8988T (cell line): ENCODE measurements at regions not wholly inside any gene's neighbourhood (a gene's known extent, or its start where the extent isn't known, plus 50 kb on each side); places are given as distances from the start of the nearest gene placed in this dataset.

Experiments
- DNase-seq: peaks from one replicate; pipeline ENCODE4 v3.0.0; 2011

DNA sequence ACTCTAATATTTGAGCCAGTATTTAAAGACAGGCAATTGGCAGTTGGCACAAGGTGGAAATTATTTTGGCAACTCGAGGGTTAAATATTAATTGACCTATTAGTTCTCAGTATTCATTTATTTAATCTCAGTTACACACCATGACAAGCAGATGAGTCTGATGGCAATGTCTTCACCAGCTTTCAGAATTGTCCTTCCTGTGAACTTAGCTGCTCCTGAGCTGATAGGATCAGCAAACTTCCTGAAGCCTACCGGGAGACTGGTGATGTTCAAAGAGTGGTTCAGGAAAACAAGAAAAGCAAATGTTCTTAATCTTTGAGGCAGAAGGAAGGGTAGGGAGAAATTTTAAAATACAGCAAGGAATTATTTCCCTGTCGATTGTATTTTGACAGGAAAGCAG is 522.2 kb downstream of the SOX2 start:
- DNase-seq: no peak

DNA sequence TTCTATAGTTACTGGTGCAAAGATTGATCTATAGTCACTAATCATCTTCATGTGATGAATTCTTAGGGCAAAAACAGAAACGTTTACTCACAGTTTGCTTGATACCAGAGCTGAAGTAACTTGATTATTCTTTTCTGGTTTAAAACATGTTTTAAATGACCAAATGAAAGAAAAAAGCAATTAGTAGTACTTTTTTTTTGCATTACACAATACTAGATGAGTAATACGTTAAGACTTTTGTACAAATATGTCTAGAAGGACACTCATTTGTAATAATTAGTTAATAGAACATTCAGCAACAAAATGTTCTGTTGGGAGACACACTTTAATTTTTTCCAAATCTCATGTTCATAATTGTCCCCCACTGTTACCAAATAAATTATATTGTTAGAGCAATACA is 523.2 kb downstream of the SOX2 start:
- no peak for DNase-seq

GRCh38 chr3:182235504-182235903 is 523.8 kb downstream of the SOX2 start:
- no peak for DNase-seq

- DNase-seq: no peak
These were observed 526.4 kb downstream of the SOX2 start for GRCh38 chr3:182238126-182238525.

DNA sequence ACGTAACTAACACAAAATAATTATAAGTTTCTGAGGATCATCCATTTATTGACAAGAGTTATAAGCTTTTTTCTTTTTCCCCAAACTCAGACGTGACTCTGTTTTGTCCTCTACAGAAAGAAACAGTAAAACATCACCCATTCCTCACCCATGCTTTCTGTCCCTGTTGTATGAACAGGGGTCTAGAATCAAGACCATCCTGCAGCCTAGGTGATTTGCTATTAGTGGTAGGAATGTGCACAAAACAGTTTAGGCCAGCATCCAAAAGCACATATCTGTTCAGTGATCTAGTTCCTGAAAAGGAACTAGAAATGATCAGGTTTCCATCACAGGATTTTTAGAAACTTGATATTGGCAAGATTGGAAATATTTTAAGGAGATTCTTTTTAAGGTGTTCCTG is 527.6 kb downstream of the SOX2 start:
- DNase-seq: no peak

- DNase-seq: no peak
These were observed 528.7 kb downstream of the SOX2 start for GRCh38 chr3:182240474-182240873.

DNA sequence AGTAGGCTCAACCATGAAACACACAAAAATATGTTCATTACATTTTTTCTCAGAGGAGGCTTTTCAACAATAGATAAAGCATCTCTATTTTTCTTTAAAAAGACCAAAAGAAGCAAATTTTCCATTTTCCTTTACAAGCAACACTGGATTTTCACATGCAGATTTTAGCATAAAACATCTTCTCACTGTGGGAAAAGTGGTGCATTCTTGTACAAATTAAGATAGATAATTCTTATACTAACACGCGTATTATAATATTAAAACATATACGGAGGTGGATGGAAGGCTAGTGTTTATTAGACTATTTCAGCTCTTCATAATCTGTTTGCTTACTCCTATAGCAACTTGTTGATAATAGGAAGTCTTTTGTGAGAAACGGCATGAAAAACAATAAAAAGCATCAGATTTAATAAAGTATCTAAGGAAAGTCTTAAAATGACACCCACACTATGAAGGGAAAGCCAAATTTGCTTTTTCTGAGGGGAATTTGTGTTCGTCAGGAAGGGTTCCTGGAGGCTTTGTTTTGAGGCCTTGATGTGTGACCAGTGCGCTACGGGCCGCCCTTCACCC is 529.6 kb downstream of the SOX2 start:
- DNase-seq: no peak

DNA sequence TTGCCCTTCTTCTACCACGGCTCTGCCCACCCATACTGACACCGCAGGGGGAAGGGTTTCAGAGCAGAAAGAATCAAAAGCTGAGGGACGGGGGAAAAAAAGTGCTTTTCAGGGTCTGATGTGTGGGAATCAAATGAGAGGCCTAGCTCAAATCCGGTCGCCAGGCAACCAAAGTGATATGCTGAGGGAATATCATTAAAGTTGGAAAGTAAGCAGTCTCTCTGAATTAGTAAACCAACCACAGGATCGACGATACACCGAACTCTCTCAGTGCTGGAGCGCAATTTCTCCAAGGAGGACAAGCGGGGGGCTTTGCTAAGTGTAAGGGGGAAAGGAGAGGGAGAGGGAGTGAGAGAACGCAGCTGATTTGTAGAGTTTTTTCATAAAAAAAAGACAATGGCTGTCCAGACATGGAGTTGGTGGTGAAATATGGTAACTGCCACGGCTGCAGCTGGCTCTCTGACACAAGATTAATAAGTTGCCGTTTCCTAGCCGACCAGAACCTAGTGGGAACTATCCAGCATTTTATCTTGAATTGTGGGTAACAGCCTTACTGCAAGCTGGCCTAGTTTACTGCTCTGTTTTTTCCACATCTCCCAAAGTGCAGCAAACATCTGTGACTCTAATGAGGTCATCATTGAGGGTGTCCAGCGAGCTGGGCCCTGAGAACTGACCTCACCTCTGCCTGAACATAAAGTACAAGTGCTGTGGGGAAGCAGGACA is 530.2 kb downstream of the SOX2 start:
- no peak for DNase-seq

- no peak for DNase-seq
These were observed 530.8 kb downstream of the SOX2 start for GRCh38 chr3:182242489-182242942.

GRCh38 chr3:182243625-182244024 is 531.9 kb downstream of the SOX2 start:
- DNase-seq: no peak

GRCh38 chr3:182244222-182244971 is 532.7 kb downstream of the SOX2 start:
- no peak for DNase-seq

- DNase-seq: no peak
These were observed 533.3 kb downstream of the SOX2 start for GRCh38 chr3:182245059-182245458.

- no peak for DNase-seq
These were observed 535.1 kb downstream of the SOX2 start for GRCh38 chr3:182246870-182247269.

- DNase-seq: peak; percentile 31
These were observed 536.7 kb downstream of the SOX2 start for GRCh38 chr3:182248349-182248880.

GRCh38 chr3:182252802-182253201 is 540.5 kb upstream of the ATP11B start:
- no peak for DNase-seq

- DNase-seq: no peak
These were observed 538.1 kb upstream of the ATP11B start for GRCh38 chr3:182255158-182255557.

DNA sequence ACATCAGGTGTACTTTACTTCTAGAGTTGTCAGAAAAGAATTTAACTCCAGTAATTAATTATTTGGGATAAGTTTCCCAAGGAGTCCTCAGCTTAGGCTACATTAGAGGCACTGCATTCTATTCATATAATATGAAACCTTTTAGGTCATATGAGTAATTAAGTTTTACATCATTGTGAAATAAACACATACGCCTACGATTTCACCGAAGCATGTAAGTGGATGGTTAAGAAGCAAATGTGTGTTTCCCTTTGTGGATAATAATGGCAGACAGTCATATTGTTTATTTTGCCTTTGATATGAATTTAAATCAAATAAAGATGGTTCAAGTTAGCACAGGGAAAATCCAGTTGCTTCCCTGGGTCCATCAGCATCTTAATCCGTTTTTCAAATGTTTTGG is 535.9 kb upstream of the ATP11B start:
- no peak for DNase-seq

- no peak for DNase-seq
These were observed 534.6 kb upstream of the ATP11B start for GRCh38 chr3:182258538-182259177.

DNA sequence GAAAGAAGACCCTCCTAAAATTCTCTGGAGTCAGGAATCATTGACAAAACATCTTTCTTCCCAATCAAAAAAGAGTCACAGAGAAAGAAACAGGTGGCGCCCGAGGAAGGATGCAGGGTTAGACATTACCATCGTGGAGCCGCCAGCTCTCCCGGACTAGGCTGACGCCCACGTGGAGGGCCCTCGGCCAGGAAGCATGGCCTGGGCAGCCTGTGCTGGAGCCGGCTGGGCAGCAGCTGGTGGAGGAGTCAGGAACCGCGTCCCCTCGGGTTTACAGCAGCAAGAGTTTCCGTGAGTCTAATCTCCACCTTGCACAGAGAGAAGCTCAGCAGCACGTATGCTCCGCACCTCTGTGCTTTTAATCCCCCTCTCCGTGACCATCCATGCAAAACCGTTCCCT is 533.7 kb upstream of the ATP11B start:
- no peak for DNase-seq

DNA sequence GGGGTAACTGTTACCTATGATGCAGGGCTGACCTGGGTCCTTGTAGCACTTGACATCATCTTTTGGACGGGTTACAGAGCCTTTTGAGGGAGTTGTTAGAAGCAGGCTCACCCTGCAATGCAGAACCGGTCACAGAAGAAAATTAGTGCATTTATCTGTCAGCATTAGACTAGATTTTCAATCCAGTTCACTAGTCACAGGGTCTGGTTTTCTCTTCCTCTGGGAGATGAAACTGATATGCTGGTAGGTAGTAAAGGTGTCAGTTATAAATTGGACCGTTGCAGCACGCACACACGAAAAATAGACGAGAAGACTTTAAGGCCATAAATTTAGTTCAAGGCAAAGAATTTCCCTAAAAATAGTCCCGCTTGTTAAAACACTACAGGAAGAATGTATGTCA is 532.3 kb upstream of the ATP11B start:
- no peak for DNase-seq

GRCh38 chr3:182268711-182269110 is 524.6 kb upstream of the ATP11B start:
- DNase-seq: no peak

DNA sequence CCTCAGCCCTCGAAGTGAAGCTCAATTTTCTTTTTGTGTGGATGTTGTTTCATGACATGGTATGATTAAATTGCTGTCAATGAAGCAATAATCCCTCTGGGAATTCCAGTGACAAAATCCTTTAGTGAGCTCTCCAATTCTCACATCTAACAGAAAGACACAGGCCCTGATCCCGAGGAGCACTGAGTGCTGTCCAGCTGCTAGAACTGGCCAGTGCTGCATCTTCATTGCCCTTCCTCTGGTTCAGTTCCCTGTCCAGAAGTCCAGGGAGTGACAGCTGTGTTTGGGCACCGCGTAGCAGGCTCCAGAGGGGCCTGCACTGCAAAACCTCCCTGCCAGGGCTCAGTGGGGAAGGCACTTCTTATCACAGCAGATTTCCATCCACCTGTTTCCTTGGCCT is 516.8 kb upstream of the ATP11B start:
- DNase-seq: no peak

GRCh38 chr3:182284793-182285192 is 508.5 kb upstream of the ATP11B start:
- no peak for DNase-seq
